ENCODE measurements at regions not wholly inside any gene's neighbourhood (a gene's known extent, or its start where the extent isn't known, plus 50 kb on each side); places are given as distances from the start of the nearest gene placed in this dataset.

GRCh38 chr11:26087120-26087935 is 244.6 kb upstream of the ANO3 start:
- Mint-ChIP-seq H3K9me3 (no peaks in the 10 kb centered on the region), H3K4me1 (no peaks in the 10 kb centered on the region), H3K27me3 (ENCODE audit: insufficient read depth, low read depth, poor library complexity) (no peaks in the 10 kb centered on the region), H3K27ac (no peak overlapping the region), H3K36me3 (ENCODE audit: low read depth) (no peaks in the 10 kb centered on the region), H3K4me3 (no peak overlapping the region)
- ATAC-seq (no peak), DNase-seq (ENCODE audit: low spot score) (no peak)
- Histone ChIP-seq H3K79me2 (replicated peaks; ENCODE audit: insufficient read depth) (no peaks in the 10 kb centered on the region), H3K4me3 (no peak overlapping the region), H3K36me3 (ENCODE audit: insufficient read depth) (no peaks in the 10 kb centered on the region), H4K20me1 (replicated peaks; ENCODE audit: insufficient read depth) (no peaks in the 10 kb centered on the region), H3F3A (replicated peaks; ENCODE audit: low read depth) (no peaks in the 10 kb centered on the region), H3K27ac (ENCODE audit: low read depth) (no peak overlapping the region), H3K4me2 (no peak overlapping the region), H3K9me2 (ENCODE audit: insufficient read depth) (no peaks in the 10 kb centered on the region), H2AFZ (no peak overlapping the region), H3K27me3 (ENCODE audit: insufficient read depth) (no peaks in the 10 kb centered on the region), H3K4me1 (ENCODE audit: insufficient read depth) (no peaks in the 10 kb centered on the region)
- TF ChIP-seq ZNF114 (CRISPR knock-in tag; IDR thresholded peaks at IDR 0.05) (no peak), STAT1 (IDR thresholded peaks at IDR 0.05; ENCODE audit: unreplicated experiment) (no peak), ETS1 (IDR thresholded peaks at IDR 0.05) (no peak), ZNF462 (CRISPR knock-in tag; IDR thresholded peaks at IDR 0.05) (no peak), POLR2AphosphoS5 (IDR thresholded peaks at IDR 0.05; ENCODE audit: low read depth) (no peak), ZNF331 (CRISPR knock-in tag; IDR thresholded peaks at IDR 0.05; ENCODE audit: low read depth) (no peak), CTCF (conservative IDR thresholded peaks at IDR 0.05; ENCODE audit: low read depth in 2 of 2) (no peak), EZH2 (IDR thresholded peaks at IDR 0.05; ENCODE audit: low read depth, unreplicated experiment) (no peak), NANOG (IDR thresholded peaks at IDR 0.05; ENCODE audit: borderline replicate concordance) (no peak)

All from GM23338 (cell line).